HG02798 (cell line): ENCODE measurements at regions not wholly inside any gene's neighbourhood (a gene's known extent, or its start where the extent isn't known, plus 50 kb on each side); places are given as distances from the start of the nearest gene placed in this dataset.

Experiments used
- ATAC-seq: cut with Tn5 transposase; IDR thresholded peaks from one replicate; pipeline ENCODE4 v1.9.1; 2021; ENCODE audit warnings: mild to moderate bottlenecking; ENCODE audit not compliant: unreplicated experiment, poor library complexity

DNA sequence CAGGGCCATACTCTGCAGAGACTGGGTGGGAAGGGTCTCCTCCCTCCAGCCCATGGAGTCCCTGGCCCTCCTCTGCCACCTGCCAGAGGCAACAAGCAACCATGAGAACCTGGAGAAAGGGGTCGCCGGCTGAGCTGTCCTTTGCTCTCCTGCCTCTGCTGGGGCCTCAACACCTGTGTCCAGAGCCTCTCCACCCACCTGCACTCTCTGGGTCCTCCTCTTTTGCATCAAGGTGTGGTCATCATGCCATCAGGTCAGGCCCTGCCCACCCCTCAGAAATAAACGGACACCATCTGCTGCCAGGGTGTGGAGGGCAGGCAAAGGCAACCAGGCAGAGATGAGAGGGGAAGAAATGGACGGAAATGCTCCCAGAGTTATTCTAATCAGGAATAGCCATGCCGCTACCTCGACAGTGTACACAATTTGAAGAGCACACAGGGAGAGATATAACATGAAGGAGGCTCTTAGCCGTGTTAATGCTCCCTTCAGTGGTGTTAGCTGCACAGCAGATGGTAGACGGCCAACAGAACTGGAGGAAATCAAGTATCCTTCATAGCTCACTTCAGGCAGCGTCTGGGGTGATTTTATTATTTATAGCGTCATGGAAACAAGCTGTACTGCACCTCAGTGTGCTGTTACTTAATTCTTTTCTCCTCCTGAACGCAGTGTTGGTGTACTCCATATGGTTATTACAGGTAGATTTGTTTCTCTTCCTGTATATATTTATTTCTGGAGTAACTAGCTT, 247.9 kb downstream of the TSN start:
- ATAC-seq = no peak

GRCh38 chr2:122007126-122007525, 251.7 kb downstream of the TSN start:
- ATAC-seq = no peak

- no peak for ATAC-seq
Observed at GRCh38 chr2:122007577-122007976, 252.1 kb downstream of the TSN start.

GRCh38 chr2:122009561-122009960, 254.1 kb downstream of the TSN start:
- ATAC-seq = no peak

GRCh38 chr2:122011493-122012270, 256.2 kb downstream of the TSN start:
- no peak for ATAC-seq

- no peak for ATAC-seq
Observed at GRCh38 chr2:122018736-122019135, 263.3 kb downstream of the TSN start.

- no peak for ATAC-seq
Observed at GRCh38 chr2:122019724-122020123, 264.3 kb downstream of the TSN start.

DNA sequence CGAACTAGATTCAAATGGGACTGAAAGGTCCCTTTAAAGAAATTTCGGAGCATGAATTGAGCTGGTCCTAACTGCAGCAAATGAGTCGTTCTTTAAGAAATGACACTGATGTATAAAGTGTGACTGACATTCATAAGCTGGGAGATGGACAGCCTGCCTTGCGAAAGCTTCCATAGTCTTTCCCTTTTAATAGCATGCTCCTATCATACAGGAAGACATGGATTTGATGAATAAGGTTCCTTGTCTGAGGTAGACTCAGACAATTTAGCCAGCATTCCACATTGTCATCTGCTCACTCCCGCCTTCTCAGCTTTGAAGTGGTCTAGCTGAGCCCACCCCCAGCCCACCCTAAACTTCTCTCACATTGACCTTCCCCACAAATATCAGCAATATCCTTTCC, 264.9 kb downstream of the TSN start:
- no peak for ATAC-seq

DNA sequence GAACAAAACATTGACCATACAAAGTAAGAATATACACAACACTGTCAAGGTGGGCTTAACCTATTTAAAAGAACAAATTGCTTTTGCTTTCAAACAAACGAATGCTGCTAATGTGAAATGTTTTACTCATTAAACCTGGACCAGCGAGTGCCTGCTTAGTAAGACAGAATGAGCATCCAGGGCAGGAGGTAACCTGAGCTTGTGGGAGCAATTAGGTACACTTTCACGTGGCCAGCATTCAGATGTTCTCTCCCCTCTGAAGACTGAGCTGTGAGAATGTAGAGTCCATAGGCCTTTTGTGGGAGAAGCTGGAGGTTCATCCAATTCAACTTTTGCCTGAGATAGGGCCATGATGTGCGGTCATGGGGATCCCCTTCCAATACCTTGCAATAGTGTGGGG, 266.5 kb downstream of the TSN start:
- ATAC-seq = no peak

- ATAC-seq = no peak
Observed at GRCh38 chr2:122022531-122022930, 267.1 kb downstream of the TSN start.

DNA sequence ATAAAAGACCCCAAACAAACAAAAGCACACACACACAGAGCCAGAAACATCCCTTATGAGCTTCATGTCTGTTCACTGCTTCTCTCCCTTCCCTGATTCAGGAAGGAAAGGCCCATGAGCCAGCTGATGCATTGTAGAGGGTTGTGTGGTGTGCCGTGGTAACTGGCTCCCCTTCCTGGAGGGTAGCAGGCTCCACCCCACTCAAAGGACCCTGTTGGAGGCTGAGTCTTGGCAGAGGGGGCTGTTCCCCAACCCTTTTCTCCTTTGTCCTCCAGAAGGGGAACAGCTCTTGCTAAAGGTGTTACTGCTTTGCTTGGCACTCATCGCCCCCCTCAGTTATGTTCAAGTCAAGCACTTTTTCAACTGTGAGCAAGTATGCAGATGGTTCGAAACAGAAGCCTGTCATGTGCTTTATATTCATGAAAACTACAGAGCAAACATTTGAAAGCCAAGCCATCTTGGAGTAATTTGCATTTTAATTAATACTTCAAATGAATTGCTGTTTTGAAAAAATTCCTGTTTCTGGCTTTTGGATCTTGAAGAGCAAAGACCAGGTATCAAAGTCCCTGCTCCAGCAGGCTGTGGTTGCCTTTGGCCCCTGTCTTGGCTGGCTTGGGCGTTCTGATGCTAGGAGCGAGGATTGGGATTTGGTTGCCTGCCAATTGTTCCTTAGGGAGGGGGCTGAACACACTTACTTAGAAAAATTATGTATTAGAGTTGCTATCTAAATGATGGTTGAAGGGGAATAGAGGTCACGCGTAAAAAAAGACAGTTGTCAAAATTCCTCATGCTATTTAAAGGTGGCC, 267.8 kb downstream of the TSN start:
- no peak for ATAC-seq

DNA sequence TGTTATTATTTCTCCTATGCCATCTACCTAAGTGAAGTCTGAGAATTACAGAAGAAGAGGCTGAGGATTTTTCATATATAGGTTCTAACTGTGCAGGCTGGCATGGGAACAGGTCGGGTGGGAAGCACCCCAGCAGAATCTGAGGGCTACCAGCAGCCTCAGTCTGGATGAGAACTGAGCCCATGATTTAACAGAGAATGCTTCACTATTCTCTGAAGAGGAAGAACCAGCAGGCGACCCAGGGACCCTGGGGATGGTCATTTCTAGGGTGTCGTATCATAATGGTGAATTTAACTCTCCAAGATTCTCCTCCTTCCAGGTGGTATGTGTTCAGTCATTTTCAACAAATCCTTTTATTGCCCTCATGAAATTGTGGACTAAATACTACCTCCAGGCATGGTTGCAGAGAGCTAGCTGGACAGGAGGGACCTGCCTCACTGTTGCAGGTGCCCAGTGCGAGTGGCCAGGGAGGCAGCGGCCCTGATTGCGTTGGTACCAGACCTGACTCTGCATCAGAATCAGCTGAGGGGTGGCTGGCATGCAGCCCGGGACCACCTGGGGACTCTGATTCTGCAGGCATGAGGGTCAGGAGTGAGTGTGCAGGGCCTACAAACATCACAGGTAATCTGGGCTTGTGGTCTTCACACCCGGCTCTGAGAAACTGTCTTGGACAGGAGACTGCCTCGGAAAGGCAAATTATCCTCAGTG, 272.2 kb downstream of the TSN start:
- no peak for ATAC-seq

DNA sequence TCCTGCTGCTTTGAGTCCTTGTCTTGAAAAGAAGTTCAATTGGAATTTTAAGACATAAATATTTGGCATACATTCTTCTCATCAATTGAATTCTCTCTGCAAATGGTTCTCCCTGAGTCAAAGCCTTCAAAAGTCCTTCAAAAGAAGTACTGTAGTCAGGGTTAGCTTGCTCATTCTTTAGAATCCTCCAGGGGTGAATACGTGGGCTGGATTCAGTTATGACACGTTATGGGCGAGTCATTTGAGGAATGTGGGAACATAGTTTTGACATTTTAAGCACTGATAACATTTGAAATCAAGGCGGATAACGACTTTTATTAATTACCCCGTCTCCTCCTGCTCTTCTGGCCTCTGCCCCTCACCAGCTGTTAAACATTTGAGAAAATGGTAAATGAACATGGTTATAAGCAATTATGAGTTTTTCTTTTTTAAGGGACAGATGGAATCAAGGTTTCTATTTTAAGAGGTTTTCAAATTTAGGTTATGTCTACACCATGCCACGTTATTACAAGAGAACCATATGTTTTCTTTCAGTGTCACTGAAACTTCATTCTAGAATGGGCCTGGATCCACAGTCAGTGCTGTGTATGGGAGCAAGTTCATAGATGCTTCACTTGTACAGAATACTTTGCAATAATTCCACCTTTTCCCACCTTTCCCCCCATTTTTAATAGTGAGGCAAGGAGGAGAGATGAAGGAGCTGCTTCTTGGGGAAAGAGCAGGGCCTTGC, 273.1 kb downstream of the TSN start:
- ATAC-seq = no peak

GRCh38 chr2:122029456-122029855, 274.0 kb downstream of the TSN start:
- no peak for ATAC-seq

DNA sequence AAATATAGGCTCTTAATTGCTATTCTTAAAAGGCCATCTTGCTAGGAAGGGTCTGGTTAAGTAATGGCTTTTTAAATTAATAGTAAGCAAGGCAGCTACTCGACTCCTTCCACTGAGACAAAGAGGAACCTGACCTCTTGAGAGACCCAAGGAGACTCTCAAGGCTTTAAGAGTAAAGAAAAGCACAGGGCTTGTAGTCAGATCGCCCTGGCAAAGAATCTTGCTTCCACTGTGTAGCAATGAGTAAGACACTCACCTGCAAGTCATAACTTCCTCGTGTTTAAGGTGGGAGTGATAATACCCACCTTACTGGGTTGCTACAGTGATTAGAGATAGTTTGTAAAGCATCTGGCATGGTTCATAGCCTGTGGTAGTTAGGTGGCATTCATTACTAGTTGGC, 274.5 kb downstream of the TSN start:
- ATAC-seq = no peak

- no peak for ATAC-seq
Observed at GRCh38 chr2:122031544-122032263, 276.3 kb downstream of the TSN start.

GRCh38 chr2:122032264-122032645, 276.8 kb downstream of the TSN start:
- ATAC-seq = no peak

- ATAC-seq = no peak
Observed at GRCh38 chr2:122033778-122034177, 278.3 kb downstream of the TSN start.

DNA sequence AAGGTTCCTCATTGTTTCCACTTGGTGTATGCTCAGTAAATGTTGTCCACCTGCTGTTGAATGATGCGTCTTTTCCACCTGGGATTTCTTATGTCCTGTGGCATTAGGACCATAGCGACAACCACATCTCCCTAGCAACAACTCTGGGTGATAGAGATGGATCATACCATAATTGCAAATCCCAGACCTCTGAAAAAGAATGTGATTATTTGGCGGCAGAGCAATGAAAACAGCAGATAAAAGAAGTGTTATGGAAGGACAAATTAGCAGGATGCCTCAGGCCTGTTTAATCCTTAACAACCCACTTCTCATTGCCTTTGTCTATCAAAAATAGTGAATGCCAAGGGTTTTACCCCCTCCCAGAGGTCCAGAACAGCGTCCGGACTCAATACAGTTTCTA, 278.9 kb downstream of the TSN start:
- no peak for ATAC-seq
